ENCODE measurements at regions not wholly inside any gene's neighbourhood (a gene's known extent, or its start where the extent isn't known, plus 50 kb on each side); places are given as distances from the start of the nearest gene placed in this dataset.

GRCh38 chr5:57804505-57804904 is 321.9 kb upstream of the ACTBL2 start:
- no peak for DNase-seq

DNA sequence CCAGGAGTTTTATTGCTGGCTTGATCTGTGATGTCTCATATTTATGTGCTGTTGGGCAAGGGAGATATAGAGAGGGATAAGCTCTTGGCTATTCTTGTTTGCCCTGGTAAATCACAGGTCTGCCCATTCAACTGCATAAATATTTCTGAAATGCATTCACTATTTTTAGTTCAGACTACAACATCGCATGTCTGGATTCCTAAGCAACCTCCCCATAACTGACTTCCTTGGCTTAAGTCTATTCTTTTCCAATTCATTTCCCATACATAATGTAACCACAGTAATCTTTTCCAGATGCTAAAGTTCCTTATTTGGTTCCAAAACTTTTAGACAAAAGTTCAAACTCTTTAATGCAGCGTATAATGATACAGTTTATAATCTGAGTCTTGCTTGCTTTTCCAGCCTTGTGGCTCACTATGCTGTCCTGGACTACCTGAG is 321.4 kb upstream of the ACTBL2 start:
- peak; percentile 76 to 89 (median 89) for DNase-seq

DNA sequence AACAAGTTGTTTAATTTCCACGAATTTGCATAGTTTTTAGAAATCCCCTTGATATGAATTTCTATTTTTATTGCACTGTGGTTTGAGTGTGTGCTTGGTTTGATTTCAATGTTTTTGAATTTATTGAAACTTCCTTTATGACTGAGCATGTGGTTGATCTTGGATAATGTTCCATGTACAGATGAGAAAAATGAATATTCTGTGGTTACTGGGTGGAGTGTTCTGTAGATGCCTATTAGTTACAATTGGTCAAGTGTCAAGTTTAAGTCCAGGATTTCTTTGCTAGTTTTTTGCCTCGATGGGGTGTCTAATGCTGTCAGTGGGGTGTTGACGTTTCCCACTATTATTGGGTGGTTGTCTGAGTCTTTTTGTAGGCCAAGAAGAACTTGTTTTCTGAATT is 319.5 kb upstream of the ACTBL2 start:
- DNase-seq = no peak

DNA sequence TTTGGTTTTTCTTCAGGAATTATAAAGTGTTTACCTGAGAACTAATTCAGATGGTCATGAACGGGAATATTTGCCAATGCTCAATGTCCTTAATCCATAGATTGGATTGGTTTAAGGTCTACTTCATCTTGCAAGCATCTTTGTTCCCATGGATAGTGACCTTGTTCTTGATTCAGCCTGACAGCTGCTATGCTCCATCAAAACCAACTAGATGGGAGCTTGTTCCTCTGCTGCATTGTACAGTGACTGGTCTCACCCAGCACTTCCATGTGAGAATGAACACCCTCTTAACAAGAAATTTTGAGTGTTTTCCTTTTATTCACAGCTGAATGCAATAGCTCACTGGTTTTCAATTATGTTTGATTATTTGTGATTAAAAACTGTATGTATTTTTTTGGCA is 312.6 kb upstream of the ACTBL2 start:
- DNase-seq = no peak

DNA sequence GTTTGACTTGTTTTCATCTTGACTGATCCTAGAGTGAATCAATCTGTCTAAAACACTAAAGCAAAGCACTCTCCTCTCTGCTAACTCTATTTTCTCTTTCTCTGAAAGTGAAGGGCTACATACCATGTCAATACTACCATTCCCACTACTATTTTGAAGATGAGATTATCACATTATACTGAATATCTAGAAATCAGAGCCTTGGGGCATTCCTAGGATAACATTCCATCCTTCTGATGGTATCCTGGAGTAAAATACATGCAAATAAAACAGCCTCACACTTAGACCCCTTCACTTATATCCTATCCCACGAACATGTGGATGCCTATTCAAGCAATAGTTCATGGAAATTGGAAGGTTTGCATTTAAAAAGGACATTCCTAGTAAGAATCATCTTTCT is 309.3 kb upstream of the ACTBL2 start:
- DNase-seq = no peak

DNA sequence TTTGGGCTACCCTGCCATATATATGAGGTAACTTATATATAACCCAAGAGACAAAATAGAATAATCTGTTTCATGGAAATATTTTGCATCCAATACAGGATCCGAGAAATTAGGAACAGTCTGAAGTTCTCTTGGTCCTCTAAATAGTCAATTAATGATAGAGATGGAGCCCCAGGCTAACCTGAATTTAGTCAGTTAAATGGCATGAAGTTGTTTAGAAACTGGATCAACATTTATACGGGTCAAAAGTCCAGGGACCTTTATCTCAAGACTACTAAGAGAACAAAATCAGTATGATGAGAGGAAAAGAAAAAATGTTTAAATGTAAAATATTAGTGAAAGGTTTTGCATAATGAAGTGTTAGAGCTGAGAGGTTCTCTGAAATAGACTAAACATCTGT is 303.3 kb upstream of the ACTBL2 start:
- DNase-seq = no peak

- peak in 1 of 3 donors; percentile 56 for DNase-seq
These were observed 301.5 kb upstream of the ACTBL2 start for GRCh38 chr5:57784121-57784520.

DNA sequence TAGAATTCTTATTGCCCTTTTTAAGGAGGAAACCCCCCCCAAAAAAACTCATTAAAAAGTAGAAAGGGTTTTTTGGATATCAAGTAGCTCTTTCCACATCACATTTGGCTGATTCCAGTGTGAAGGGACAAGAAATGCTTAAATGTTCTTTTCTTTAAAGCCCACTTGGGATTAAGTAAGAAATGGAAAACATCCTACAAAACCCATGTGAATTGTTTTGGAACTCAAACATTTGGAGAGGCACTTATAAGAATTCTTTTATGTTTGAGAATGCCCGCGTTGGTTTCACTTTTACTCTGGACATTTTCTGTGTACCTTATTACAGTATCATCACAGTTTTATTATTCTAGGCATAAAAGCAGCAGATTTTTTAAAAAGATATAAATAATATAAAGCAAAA is 301.1 kb upstream of the ACTBL2 start:
- DNase-seq = peak in 1 of 3 donors; percentile 69

GRCh38 chr5:57780961-57781325 is 298.3 kb upstream of the ACTBL2 start:
- DNase-seq = no peak

DNA sequence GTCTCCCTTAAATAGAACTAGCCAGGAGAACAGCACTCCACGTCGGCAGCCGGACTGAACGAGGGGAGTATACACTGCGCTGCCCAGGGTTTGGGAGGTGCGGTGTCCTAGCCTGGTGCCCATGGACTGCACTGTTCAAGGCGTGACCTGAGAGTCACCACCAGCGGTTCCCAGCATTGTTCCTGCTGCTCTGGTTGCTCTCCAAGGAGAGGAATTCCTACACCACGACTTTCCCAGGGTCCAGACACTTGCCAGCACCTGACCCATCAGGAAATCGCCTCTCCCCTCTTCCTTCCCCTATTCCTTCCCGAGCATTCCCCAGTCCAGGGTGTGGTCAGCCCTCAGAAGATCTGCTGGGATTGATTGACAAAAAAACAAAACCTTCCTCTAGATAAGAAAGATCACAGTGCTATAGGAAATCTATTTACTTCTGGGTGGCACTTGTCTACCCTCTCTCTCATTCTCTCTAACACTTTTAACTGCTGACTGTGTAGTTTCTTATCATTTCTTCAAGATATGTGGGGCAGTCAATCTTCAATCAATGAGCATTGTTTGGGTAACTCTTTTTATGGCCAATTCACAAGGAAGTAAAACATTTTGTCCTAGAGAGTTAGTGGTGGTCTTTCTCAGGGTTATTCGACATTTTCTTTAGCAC is 297.8 kb upstream of the ACTBL2 start:
- no peak for DNase-seq

DNA sequence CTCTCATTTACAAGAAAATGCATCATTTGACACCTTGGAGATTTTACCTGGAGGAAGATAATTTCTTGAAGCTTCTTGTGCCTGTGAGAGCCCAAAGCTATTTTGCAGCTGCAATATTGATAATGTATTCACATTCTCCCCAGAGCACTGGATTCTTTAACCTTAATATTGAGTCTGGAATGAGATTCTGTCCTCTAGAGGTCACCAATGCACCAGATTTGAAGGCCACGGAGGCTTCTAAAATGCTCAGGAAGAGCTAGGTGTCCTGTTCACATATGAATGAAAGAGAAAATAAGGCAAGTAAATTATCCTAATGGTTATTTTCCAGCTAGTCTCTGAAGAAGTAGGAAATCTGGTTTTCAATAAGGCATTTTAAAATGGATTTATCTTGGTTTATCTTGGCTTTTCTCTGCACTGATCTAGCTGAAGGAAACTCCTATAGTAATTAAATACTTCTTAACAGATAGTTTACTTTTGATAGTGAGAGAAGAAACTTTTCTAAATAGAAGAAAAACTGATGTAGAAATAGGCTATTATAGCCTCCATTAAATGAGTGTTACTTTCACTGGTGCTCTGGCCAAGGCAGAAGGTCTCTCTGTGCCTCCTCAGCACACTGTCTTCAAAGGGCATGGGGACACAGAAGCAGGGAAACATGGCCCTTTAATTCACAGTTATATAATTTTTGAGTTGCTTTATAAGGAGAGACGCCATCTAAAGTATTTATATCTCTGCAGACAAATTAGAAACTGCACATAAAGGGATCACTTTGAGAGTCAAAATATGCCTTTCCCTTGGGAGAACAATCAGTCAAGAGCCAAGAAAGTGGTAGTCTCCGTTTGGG is 297.0 kb upstream of the ACTBL2 start:
- peak; percentile 74 to 88 (median 79) for DNase-seq

DNA sequence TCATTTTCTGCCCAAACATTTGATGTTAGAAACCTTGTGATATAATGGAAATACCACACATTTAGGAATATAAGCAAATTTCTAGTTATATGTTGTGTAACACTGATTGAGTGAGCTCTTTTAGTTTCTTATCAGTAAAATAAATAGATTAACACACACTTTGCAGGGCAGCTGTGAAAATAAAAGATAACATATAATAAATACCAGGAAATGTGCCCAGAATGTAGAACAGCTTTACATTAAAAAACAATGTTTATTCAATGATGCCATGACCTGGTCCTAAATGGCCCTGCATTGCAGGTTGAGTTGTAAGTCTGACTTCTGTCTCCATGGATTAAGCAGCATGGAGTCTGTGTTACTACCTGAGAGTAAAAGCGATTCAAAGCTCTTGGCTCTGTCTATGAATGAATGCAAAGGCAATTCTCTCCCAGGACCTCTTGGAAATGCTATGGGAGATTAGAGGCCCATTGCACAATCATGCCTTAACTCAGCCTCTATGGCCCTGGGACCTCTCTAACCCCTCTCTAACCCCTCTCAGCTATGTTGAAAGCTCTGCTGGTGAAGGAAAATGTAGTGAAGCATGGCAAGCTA is 296.0 kb upstream of the ACTBL2 start:
- no peak for DNase-seq

GRCh38 chr5:57777174-57777581 is 294.6 kb upstream of the ACTBL2 start:
- no peak for DNase-seq

DNA sequence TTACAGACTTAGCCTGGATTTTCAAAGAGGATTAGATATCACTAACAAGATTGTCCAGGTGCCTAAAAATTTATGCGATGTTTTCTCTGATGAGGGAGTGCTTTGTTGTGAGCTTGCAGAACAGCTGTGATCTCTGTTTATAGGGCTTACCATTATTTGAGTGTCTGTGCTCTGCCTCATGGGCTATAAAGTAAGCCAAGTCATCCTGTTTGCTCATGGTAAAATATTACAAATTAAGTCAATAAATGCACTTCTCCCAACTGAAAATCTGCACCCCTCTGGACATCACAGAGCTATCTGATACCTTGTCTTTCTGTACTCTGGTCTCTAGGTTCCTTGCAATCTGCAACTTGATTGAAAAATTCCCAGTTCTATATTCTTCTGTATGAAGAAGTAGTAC is 293.4 kb upstream of the ACTBL2 start:
- no peak for DNase-seq

DNA sequence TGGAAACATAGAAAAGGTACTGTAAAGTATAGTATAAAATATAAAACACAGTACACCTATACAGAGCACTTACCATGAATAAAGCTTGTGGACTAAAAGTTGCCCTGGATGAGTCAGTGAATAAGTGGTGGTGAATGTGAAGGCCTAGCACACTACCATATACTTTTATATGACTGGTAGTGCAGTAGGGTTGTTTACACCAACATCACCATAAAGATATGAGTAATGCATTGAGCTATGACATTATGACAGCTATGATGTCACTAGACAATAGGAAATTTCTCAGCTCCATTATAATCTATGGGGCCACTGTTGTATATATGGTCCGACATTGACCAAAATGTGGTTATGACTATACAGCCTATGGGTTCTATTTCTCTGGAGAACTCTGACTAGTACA is 291.8 kb upstream of the ACTBL2 start:
- DNase-seq = no peak

DNA sequence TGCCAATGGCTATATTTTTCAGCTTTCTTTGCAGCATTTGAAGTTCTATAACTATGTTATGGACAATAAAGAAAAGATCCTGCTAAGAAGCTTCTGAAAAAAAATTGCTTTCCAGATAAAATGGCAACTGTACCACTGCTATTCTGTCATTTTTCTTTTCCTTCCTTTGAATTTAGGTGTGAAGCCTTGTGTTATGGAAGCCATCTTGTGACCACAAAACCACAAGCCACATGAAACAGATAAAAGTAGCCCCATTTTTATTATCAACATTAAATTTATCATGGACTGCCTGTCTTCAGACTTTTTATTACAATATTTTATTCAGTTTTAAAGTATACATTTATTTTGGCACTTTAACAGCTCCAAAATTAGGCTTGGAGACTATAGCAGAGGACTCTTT is 289.9 kb upstream of the ACTBL2 start:
- no peak for DNase-seq

- DNase-seq = no peak
These were observed 287.4 kb upstream of the ACTBL2 start for GRCh38 chr5:57770039-57770438.

DNA sequence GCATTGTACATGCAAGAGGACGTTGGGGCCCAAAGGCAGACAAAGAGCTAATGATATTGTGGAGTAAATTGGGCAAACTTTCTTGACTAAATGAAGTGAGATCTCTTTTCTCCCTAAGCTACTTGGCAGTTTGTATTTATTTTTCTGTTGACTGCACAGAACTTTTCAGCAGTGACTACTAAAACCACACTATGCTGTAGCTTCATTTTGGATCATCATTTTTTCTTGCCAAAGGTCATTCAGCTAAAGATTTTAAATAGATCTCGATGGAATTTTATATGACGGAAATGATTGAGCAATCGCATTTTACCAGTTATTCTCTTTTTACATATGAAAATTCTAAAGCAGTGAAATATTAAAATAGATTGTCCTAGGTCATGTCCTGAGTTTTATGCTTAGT is 286.1 kb upstream of the ACTBL2 start:
- peak in 1 of 3 donors; percentile 51 for DNase-seq

DNA sequence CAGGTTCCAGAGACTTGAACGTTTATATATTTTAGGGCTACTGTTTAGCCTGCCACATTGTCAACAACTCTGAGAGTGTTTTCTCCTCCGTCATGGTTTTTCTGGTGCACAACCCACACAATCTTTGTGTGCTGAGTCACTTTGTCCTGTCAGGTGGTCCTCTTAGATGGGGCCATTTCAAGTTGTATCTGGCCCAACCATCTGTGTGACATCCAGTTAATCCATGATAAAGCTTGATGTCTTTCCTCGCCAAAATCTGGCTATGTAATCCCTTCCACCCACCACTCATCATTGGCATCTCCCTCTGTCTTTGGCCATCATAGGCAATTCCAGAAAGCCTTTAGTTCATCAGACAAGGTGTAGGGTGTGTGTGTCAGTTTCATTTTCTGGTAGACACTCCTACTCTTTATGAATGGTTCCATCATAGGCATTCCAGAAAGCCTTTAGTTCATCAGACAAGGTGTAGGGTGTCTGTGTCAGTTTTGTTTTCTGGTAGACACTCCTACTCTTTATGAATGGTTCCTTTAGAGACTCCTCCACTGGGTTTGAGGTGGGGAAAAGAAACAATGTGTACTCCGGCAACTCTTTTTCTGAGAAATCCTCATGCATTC is 282.0 kb upstream of the ACTBL2 start:
- no peak for DNase-seq

DNA sequence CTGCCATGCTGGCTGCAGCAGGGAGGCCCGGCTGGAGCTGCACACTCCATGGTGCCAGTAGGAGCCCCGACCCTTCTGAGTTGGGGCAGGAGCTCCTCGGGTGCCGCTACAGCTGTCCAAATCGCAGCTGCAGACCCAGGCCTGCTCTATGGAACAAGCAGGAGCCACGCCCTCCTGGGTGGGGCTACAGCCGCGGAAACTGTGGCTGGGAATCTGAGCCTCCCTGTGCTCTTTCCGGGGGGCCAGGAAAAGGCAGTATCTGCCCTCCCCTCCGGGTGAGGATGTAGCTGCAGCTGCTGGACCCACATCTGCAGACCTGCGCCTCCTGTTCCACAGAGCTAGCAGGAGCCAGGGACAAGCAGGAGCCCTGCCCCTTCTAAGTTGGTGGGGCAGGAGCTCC is 278.9 kb upstream of the ACTBL2 start:
- DNase-seq = no peak

DNA sequence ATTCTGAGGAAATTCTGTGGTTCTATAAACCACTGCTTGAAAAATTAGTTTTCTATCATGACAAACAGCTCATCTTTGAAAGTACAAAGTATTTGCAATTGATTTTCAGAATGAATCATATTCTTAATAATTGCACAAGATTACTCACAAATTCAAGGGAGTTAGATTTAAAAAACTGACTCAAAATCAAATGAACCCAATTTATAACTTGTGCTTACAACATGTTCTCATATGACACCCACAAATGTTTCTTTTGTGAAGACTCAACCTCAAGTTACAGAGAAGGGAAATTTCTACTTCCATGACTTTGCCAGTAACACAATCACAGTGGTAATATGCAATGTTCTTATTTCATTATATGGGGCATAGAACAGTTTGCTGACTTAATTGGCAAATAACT is 272.0 kb upstream of the ACTBL2 start:
- DNase-seq = no peak

DNA sequence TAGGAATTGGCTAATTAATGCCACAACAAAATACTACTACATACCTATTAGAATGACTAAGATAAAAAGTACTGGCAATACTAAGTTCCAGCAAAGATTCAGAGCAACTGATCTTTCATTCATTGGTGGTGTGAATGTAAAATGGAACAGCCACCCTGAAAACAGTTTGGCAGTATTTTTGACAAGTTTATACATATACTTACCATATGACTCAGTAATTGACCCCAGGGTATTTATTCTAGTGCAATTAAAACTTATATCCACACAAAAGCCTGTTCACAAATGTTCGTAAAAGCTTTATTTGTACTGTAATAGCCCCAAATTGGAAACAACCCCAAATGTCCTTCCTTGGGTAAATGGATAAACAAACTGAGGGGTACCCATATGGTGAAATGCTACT is 270.8 kb upstream of the ACTBL2 start:
- no peak for DNase-seq

DNA sequence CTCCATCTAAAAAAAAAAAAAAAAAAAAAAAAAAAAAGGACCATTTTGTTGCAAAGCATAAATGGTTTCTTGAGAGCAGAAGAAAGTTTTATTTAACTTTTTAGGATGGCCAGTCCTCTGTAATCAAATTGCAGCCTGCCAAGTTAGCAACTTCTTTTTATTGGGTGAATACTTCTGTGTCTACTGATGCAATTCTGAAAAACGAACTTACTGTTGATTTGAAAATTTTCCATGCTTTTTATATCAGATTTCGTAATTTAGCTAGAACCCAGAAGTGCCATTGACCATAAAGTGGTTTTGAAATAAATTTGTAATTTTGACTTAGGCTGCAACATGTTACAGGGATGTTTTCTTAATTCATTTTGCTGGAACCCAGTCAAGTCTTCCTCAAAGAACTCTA is 269.1 kb upstream of the ACTBL2 start:
- peak in 1 of 3 donors; percentile 22 for DNase-seq

Measured in muscle of back (tissue), 3 donors.